ENCODE measurements at regions not wholly inside any gene's neighbourhood (a gene's known extent, or its start where the extent isn't known, plus 50 kb on each side); places are given as distances from the start of the nearest gene placed in this dataset.

- Mint-ChIP-seq H3K4me3 (ENCODE audit: unreplicated experiment) (no peak overlapping the region), H3K36me3 (ENCODE audit: low read depth) (no peaks in the 10 kb centered on the region), H3K27me3 (ENCODE audit: low read depth) (peaks cover 26% of the 10 kb centered on the region), H3K9me3 (ENCODE audit: low read depth) (peaks cover 4% of the 10 kb centered on the region), H3K4me1 (ENCODE audit: low read depth) (no peaks in the 10 kb centered on the region), H3K27ac (ENCODE audit: unreplicated experiment) (no peak overlapping the region)
- DNase-seq (ENCODE audit: low spot score): no peak
- no peak for TF ChIP-seq CTCF (IDR thresholded peaks at IDR 0.05)
Observed at GRCh38 chr5:40141418-40141817, 538.3 kb upstream of the PTGER4 start.

GRCh38 chr5:40137223-40137622 is 542.5 kb upstream of the PTGER4 start:
- no peak overlapping the region for H3K27ac Mint-ChIP-seq (ENCODE audit: unreplicated experiment)
- H3K36me3 Mint-ChIP-seq (ENCODE audit: low read depth): no peaks in the 10 kb centered on the region
- no peak for TF ChIP-seq CTCF (IDR thresholded peaks at IDR 0.05)
- DNase-seq (ENCODE audit: low spot score): no peak
- no peaks in the 10 kb centered on the region for H3K4me1 Mint-ChIP-seq (ENCODE audit: low read depth)
- no peak overlapping the region for H3K4me3 Mint-ChIP-seq (ENCODE audit: unreplicated experiment)
- no peaks in the 10 kb centered on the region for H3K9me3 Mint-ChIP-seq (ENCODE audit: low read depth)
- peaks cover 19% of the 10 kb centered on the region for H3K27me3 Mint-ChIP-seq (ENCODE audit: low read depth)

- H3K4me1 Mint-ChIP-seq (ENCODE audit: low read depth): no peaks in the 10 kb centered on the region
- H3K27me3 Mint-ChIP-seq (ENCODE audit: low read depth): peaks cover 8% of the 10 kb centered on the region
- no peak overlapping the region for H3K4me3 Mint-ChIP-seq (ENCODE audit: unreplicated experiment)
- TF ChIP-seq CTCF (IDR thresholded peaks at IDR 0.05): no peak
- no peaks in the 10 kb centered on the region for H3K36me3 Mint-ChIP-seq (ENCODE audit: low read depth)
- no peak overlapping the region for H3K27ac Mint-ChIP-seq (ENCODE audit: unreplicated experiment)
- DNase-seq (ENCODE audit: low spot score): no peak
- no peaks in the 10 kb centered on the region for H3K9me3 Mint-ChIP-seq (ENCODE audit: low read depth)
Observed at GRCh38 chr5:40134883-40135520, 544.7 kb upstream of the PTGER4 start.

GRCh38 chr5:40124367-40124766 is 555.3 kb upstream of the PTGER4 start:
- Mint-ChIP-seq H3K9me3 (ENCODE audit: low read depth) (peaks cover 53% of the 10 kb centered on the region), H3K36me3 (ENCODE audit: low read depth) (peaks cover 2% of the 10 kb centered on the region), H3K4me1 (ENCODE audit: low read depth) (no peaks in the 10 kb centered on the region), H3K4me3 (ENCODE audit: unreplicated experiment) (no peak overlapping the region), H3K27ac (ENCODE audit: unreplicated experiment) (no peak overlapping the region), H3K27me3 (ENCODE audit: low read depth) (no peaks in the 10 kb centered on the region)
- no peak for DNase-seq (ENCODE audit: low spot score)
- TF ChIP-seq CTCF (IDR thresholded peaks at IDR 0.05): no peak

- H3K27me3 Mint-ChIP-seq (ENCODE audit: low read depth): peaks cover 2% of the 10 kb centered on the region
- H3K4me1 Mint-ChIP-seq (ENCODE audit: low read depth): no peaks in the 10 kb centered on the region
- H3K9me3 Mint-ChIP-seq (ENCODE audit: low read depth): peaks cover 30% of the 10 kb centered on the region
- no peak overlapping the region for H3K4me3 Mint-ChIP-seq (ENCODE audit: unreplicated experiment)
- H3K27ac Mint-ChIP-seq (ENCODE audit: unreplicated experiment): no peak overlapping the region
- DNase-seq (ENCODE audit: low spot score): no peak
- no peak for TF ChIP-seq CTCF (IDR thresholded peaks at IDR 0.05)
- H3K36me3 Mint-ChIP-seq (ENCODE audit: low read depth): peaks cover 2% of the 10 kb centered on the region
Observed at GRCh38 chr5:40121236-40121635, 558.5 kb upstream of the PTGER4 start.
